ENCODE measurements at regions not wholly inside any gene's neighbourhood (a gene's known extent, or its start where the extent isn't known, plus 50 kb on each side); places are given as distances from the start of the nearest gene placed in this dataset.

- TF ChIP-seq CTCF (IDR thresholded peaks at IDR 0.05; ENCODE audit: low read length), result no peak
- no peak for TF ChIP-seq EZH2 (IDR thresholded peaks at IDR 0.05; ENCODE audit: borderline replicate concordance, low read length)
Observed at GRCh38 chr15:72970933-72971760, 81.1 kb upstream of the NEO1 start.

Measured in OCI-LY1 (cell line).